B cell (primary cell): ENCODE measurements at regions not wholly inside any gene's neighbourhood (a gene's known extent, or its start where the extent isn't known, plus 50 kb on each side); places are given as distances from the start of the nearest gene placed in this dataset.

Experiments used
- ATAC-seq: fragments of 200-7000 bp; cut with Tn5 transposase; one replicate; pipeline ENCODE4 v1.10.0; 2021; ENCODE audit warnings: low read depth, mild to moderate bottlenecking, moderate number of reproducible peaks, moderate library complexity
- CTCF ChIA-PET: fragments of 350-600 bp; sonication (Branson Sonifier 250); formaldehyde crosslinking; loops from one replicate; lab custom pipeline; 2021; ENCODE audit warnings: antibody characterized with exemption, inconsistent platforms; lab: Charles Lee
- POLR2A ChIA-PET: fragments of 350-600 bp; sonication (Branson Sonifier 250); formaldehyde crosslinking; loops from one replicate; lab custom pipeline; 2021; ENCODE audit warnings: antibody characterized with exemption; lab: Charles Lee
- DNase-seq: peaks from one replicate; pipeline ENCODE4 v3.0.0; 2013
- H2AFZ ChIP-seq: 2 replicates; pipeline ENCODE4 v1.6.1; 2012; ENCODE audit warnings: mild to moderate bottlenecking, low read depth, low read length; ENCODE audit not compliant: insufficient read depth, poor library complexity, severe bottlenecking
- H3K27ac ChIP-seq, 2 donors: 1 replicate in 1 of 2; 2 replicates in 1 of 2; pipeline ENCODE4 v1.5.1; 2012 to 2013; ENCODE audit warnings: low read length in 2 of 2, mild to moderate bottlenecking in 2 of 2, moderate library complexity in 1 of 2
- H3K27me3 ChIP-seq, 4 experiments: fragments of 200-600 bp in 1 of 4; sonication (generic) in 1 of 4; replicated peaks in 1 of 4; 1 replicate in 2 of 4; 2 replicates in 2 of 4; pipeline versions ENCODE4 v1.6.1 to v1.7.0; 2013 to 2016; ENCODE audit warnings: low read length in 3 of 4, mild to moderate bottlenecking in 2 of 4, mixed read lengths in 1 of 4, moderate library complexity in 1 of 4; ENCODE audit not compliant: insufficient read depth in 4 of 4, control insufficient read depth in 3 of 4; ENCODE audit errors: control extremely low read depth in 1 of 4
- H3K36me3 ChIP-seq, 2 experiments: replicated peaks in 1 of 2; 1 replicate in 1 of 2; 2 replicates in 1 of 2; pipeline versions ENCODE4 v1.6.1 to v1.7.1; 2013; ENCODE audit warnings: low read length in 1 of 2; ENCODE audit not compliant: insufficient read depth in 2 of 2, control insufficient read depth in 1 of 2; ENCODE audit errors: control extremely low read depth in 1 of 2, extremely low read depth in 1 of 2
- H3K4me1 ChIP-seq, 2 donors: fragments of 200-600 bp in 1 of 2; sonication (generic) in 1 of 2; 1 replicate in 1 of 2; 2 replicates in 1 of 2; pipeline versions ENCODE4 v1.5.1 to v1.6.1; 2013 to 2017; ENCODE audit warnings: low read length in 2 of 2; ENCODE audit not compliant: control insufficient read depth in 2 of 2, insufficient read depth in 2 of 2
- H3K4me2 ChIP-seq: replicated peaks from 2 replicates; pipeline ENCODE3; 2012; ENCODE audit warnings: mild to moderate bottlenecking, low read depth, low read length; ENCODE audit not compliant: poor library complexity, severe bottlenecking
- H3K4me3 ChIP-seq, 5 experiments: fragments of 200-600 bp in 1 of 5; sonication (generic) in 1 of 5; 1 replicate in 3 of 5; 2 replicates in 2 of 5; pipeline versions ENCODE4 v1.5.1 to v1.7.0; 2011 to 2016; ENCODE audit warnings: low read length in 4 of 5, mild to moderate bottlenecking in 4 of 5, low read depth in 2 of 5, control low read depth in 1 of 5, moderate library complexity in 1 of 5; ENCODE audit not compliant: insufficient read depth in 1 of 5; ENCODE audit errors: control extremely low read depth in 1 of 5, extremely low read depth in 1 of 5
- H3K79me2 ChIP-seq: fragments of 200-600 bp; sonication (generic); one replicate; pipeline ENCODE4 v1.6.0; 2016; ENCODE audit warnings: low read length; ENCODE audit not compliant: control insufficient read depth, insufficient read depth
- H3K9ac ChIP-seq: fragments of 200-600 bp; sonication (generic); 2 replicates; pipeline ENCODE4 v1.6.1; 2017; ENCODE audit warnings: mild to moderate bottlenecking, low read length, moderate library complexity
- H3K9me3 ChIP-seq, 3 donors: one replicate each; pipeline versions ENCODE4 v1.6.1 to v1.7.1; 2013; ENCODE audit warnings: low read length in 2 of 3; ENCODE audit not compliant: control insufficient read depth in 2 of 3, insufficient read depth in 1 of 3; ENCODE audit errors: control extremely low read depth in 1 of 3
- H4K20me1 ChIP-seq: 2 replicates; pipeline ENCODE4 v1.6.0; 2012; ENCODE audit warnings: mild to moderate bottlenecking, low read length; ENCODE audit not compliant: insufficient read depth, control insufficient read depth, poor library complexity, severe bottlenecking
- H3K27ac Mint-ChIP-seq: one replicate; pipeline ENCODE4 v1.8.0; 2021; ENCODE audit warnings: mixed read lengths
- H3K27me3 Mint-ChIP-seq: one replicate; pipeline ENCODE4 v1.8.0; 2021; ENCODE audit warnings: mixed read lengths
- H3K4me1 Mint-ChIP-seq: one replicate; pipeline ENCODE4 v1.8.0; 2021; ENCODE audit warnings: mixed read lengths
- H3K4me3 Mint-ChIP-seq: one replicate; pipeline ENCODE4 v1.8.0; 2021; ENCODE audit warnings: mixed read lengths
- H3K9me3 Mint-ChIP-seq: one replicate; pipeline ENCODE4 v1.8.0; 2022; ENCODE audit warnings: mixed read lengths; ENCODE audit not compliant: insufficient read depth
- CTCF ChIP-seq: fragments of 200-600 bp; IDR thresholded peaks from one replicate; pipeline ENCODE4 v1.8.0; 2022; ENCODE audit warnings: antibody characterized with exemption, mild to moderate bottlenecking
- EZH2 ChIP-seq: IDR thresholded peaks from 2 replicates; pipeline ENCODE4 v1.6.1; 2012; ENCODE audit warnings: borderline replicate concordance, low read depth, mild to moderate bottlenecking, moderate library complexity, low read length; ENCODE audit not compliant: insufficient read depth, poor library complexity, severe bottlenecking
- WGBS: methylation state at CpG from one replicate; pipeline ENCODE4 v1.1.5; 2013; ENCODE audit warnings: missing lambda C conversion rate; ENCODE audit not compliant: insufficient coverage; 5-methylcytosine and 5-hydroxymethylcytosine counted together
- intact Hi-C: fragments of 100-400 bp; cut with micrococcal nuclease; formaldehyde crosslinking; loops from one replicate; pipeline ENCODE4 v1.10.0; 2022

GRCh38 chr4:94063084-94063483 lies 144.6 kb upstream of the SMARCAD1 start:
- Mint-ChIP-seq H3K9me3 (peaks cover 7% of the 10 kb centered on the region), H3K4me3 (no peak overlapping the region), H3K4me1 (no peaks in the 10 kb centered on the region), H3K27ac (no peak overlapping the region), H3K27me3 (no peaks in the 10 kb centered on the region)
- TF ChIP-seq CTCF (no peak), EZH2 (no peak)
- Histone ChIP-seq H3K27ac (no peak overlapping the region), H3K9me3 (peaks cover 0 to 3% (median 0%) of the 10 kb centered on the region in 3 donors), H3K27me3 (no peaks in the 10 kb centered on the region), H3K79me2 (no peaks in the 10 kb centered on the region), H3K9ac (no peak overlapping the region), H3K4me3 (no peak overlapping the region), H4K20me1 (no peaks in the 10 kb centered on the region), H3K4me2 (no peak overlapping the region), H3K36me3 (no peaks in the 10 kb centered on the region), H2AFZ (no peak overlapping the region), H3K4me1 (no peaks in the 10 kb centered on the region)
- ChIA-PET CTCF (no interaction called here), POLR2A (no interaction called here)
- DNase-seq = no peak
- WGBS = 100% methylated on average over 3 of the region's 4 CpGs
- intact Hi-C loops = no loop called here
- no peak for ATAC-seq

- H3K9me3 Mint-ChIP-seq = peaks cover 7% of the 10 kb centered on the region
- no peak for DNase-seq
- no peak overlapping the region for H3K27ac ChIP-seq
- H3K36me3 ChIP-seq = no peaks in the 10 kb centered on the region
- no peaks in the 10 kb centered on the region for H3K27me3 Mint-ChIP-seq
- no peak overlapping the region for H3K4me2 ChIP-seq
- no peaks in the 10 kb centered on the region for H3K4me1 Mint-ChIP-seq
- H3K9me3 ChIP-seq = peaks cover 0 to 3% (median 0%) of the 10 kb centered on the region in 3 donors
- no peaks in the 10 kb centered on the region for H3K4me1 ChIP-seq
- H3K27me3 ChIP-seq = no peaks in the 10 kb centered on the region
- ChIA-PET POLR2A (no interaction called here), CTCF (interaction anchor here (0.9 kb wide), 1 partner anchor 9 kb away, joined by 3 read pairs; no protein-coding TSS in a partner anchor)
- H3K4me3 ChIP-seq = no peak overlapping the region
- intact Hi-C loops = no loop called here
- H3K4me3 Mint-ChIP-seq = no peak overlapping the region
- TF ChIP-seq CTCF = no peak
- TF ChIP-seq EZH2 = no peak
- no peaks in the 10 kb centered on the region for H3K79me2 ChIP-seq
- H2AFZ ChIP-seq = no peak overlapping the region
- WGBS = 100% methylated on average over 2 of the region's 8 CpGs
- no peaks in the 10 kb centered on the region for H4K20me1 ChIP-seq
- H3K9ac ChIP-seq = no peak overlapping the region
- no peak overlapping the region for H3K27ac Mint-ChIP-seq
- no peak for ATAC-seq
Observed at GRCh38 chr4:94068753-94069719, 138.6 kb upstream of the SMARCAD1 start.
